C4-2B (cell line): ENCODE measurements at regions not wholly inside any gene's neighbourhood (a gene's known extent, or its start where the extent isn't known, plus 50 kb on each side); places are given as distances from the start of the nearest gene placed in this dataset.

Experiments used
- CTCF ChIP-seq: fragments of 450-650 bp; conservative IDR thresholded peaks from 2 replicates; pipeline ENCODE4 v1.5.1; 2017; ENCODE audit warnings: mild to moderate bottlenecking
- ZFX ChIP-seq: fragments of 450-650 bp; IDR thresholded peaks from 2 replicates; pipeline ENCODE4 v1.6.1; 2017

GRCh38 chr3:163891771-163892170, 1186.5 kb downstream of the SI start:
- TF ChIP-seq CTCF (peak; percentile 24), ZFX (no peak)
